Ovary (tissue), 3 donors: ENCODE measurements at regions not wholly inside any gene's neighbourhood (a gene's known extent, or its start where the extent isn't known, plus 50 kb on each side); places are given as distances from the start of the nearest gene placed in this dataset.

ENCODE experiments used
- CTCF ChIP-seq, 3 donors: fragments of 450-650 bp in 2 of 3; fragments of 200-600 bp in 1 of 3; IDR thresholded peaks; one replicate each; pipeline versions ENCODE4 v1.5.1 to v1.8.0; 2016 to 2022; ENCODE audit warnings: antibody characterized with exemption in 3 of 3, mild to moderate bottlenecking in 1 of 3
- EP300 ChIP-seq: sonication (generic); formaldehyde crosslinking; IDR thresholded peaks from one replicate; pipeline ENCODE4 v1.6.1; 2017; ENCODE audit warnings: antibody characterized with exemption
- POLR2A ChIP-seq: fragments of 450-650 bp; IDR thresholded peaks from one replicate; pipeline ENCODE4 v1.6.1; 2017; ENCODE audit warnings: antibody characterized with exemption, mild to moderate bottlenecking, moderate library complexity
- donor health status: DM: no; HTN: no; CAD: no.

- TF ChIP-seq POLR2A = no peak
- no peak for TF ChIP-seq CTCF (IDR thresholded peaks at IDR 0.05)
- no peak for TF ChIP-seq EP300
These were observed 121.0 kb upstream of the GJE1 start for GRCh38 chr6:142011775-142012174.
